ENCODE measurements at regions not wholly inside any gene's neighbourhood (a gene's known extent, or its start where the extent isn't known, plus 50 kb on each side); places are given as distances from the start of the nearest gene placed in this dataset.

DNA sequence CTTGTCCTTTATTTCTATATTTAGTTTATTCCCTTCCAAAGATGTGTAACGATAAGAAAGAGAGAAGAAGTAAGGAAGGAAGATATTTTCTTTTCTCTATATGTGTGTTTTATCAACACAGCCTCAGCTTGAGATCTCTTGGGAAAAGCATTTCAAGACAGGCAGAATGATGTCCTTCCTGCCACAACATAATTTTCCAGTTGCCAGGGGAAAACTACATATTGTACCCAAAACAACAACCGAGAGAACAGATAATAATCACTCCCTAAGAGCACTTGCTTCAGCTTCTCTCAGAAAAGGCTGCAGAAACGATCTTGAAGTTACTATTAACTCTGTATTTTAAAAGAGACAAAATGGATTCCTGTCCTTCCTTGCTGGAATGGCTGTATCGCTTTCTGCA lies 151.4 kb upstream of the ITGB1 start:
- TF ChIP-seq, protein P1, sequence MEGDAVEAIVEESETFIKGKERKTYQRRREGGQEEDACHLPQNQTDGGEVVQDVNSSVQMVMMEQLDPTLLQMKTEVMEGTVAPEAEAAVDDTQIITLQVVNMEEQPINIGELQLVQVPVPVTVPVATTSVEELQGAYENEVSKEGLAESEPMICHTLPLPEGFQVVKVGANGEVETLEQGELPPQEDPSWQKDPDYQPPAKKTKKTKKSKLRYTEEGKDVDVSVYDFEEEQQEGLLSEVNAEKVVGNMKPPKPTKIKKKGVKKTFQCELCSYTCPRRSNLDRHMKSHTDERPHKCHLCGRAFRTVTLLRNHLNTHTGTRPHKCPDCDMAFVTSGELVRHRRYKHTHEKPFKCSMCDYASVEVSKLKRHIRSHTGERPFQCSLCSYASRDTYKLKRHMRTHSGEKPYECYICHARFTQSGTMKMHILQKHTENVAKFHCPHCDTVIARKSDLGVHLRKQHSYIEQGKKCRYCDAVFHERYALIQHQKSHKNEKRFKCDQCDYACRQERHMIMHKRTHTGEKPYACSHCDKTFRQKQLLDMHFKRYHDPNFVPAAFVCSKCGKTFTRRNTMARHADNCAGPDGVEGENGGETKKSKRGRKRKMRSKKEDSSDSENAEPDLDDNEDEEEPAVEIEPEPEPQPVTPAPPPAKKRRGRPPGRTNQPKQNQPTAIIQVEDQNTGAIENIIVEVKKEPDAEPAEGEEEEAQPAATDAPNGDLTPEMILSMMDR (IDR thresholded peaks at IDR 0.05), result no peak
- TF ChIP-seq EZH2 (IDR thresholded peaks at IDR 0.05; ENCODE audit: borderline replicate concordance, insufficient read depth, low read depth, low read length, poor library complexity, severe bottlenecking), result no peak

Data from B cell (primary cell).